ENCODE measurements at regions not wholly inside any gene's neighbourhood (a gene's known extent, or its start where the extent isn't known, plus 50 kb on each side); places are given as distances from the start of the nearest gene placed in this dataset.
"Not testable (repeated sequence)": the region's sequence is repeated elsewhere in the genome, so short reads cannot be mapped to it uniquely, and the experiment has no call there.

DNA sequence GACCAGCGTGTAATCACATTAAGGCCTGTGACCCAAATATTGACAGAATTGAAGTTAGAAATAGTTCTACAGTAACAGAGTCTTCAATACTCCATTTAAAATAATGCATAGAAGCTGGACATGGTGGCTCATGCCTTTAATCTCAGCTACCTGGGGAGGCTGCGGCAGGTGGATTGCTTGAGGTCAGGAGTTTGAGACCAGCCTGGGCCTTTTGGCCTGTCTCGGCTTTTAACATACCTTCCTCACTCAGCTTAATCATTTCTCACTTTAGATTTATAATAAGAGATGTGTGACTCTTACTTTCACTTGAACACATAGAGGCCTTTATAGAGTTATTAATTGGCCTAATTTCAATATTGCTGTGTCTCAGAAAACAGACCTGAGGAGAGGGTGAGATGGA is 454.9 kb downstream of the SPATA31A1 start:
- not testable (repeated sequence) for H3K79me2 ChIP-seq (ENCODE audit: control insufficient read depth, insufficient read depth, low read length, unreplicated experiment); H3K27ac ChIP-seq (ENCODE audit: low read depth, low read length)

GRCh38 chr9:39811615-39812014 is 456.1 kb downstream of the SPATA31A1 start:
- H3K4me3 ChIP-seq (ENCODE audit: low read depth, low read length); H3K4me1 ChIP-seq (ENCODE audit: control insufficient read depth, insufficient read depth, low read length, unreplicated experiment); H3K79me2 ChIP-seq (ENCODE audit: control insufficient read depth, insufficient read depth, low read length, unreplicated experiment); H3K27ac ChIP-seq (ENCODE audit: low read depth, low read length); H3K36me3 ChIP-seq (ENCODE audit: insufficient read depth, low read length); H2AFZ ChIP-seq (ENCODE audit: low read length, unreplicated experiment); H3K27me3 ChIP-seq (ENCODE audit: insufficient read depth, low read length): not testable (repeated sequence)

More for the DNA sequence above, 454.9 kb downstream of the SPATA31A1 start:
- not testable (repeated sequence) for H3K4me3 ChIP-seq (ENCODE audit: low read depth, low read length); H3K36me3 ChIP-seq (ENCODE audit: insufficient read depth, low read length); H3K27me3 ChIP-seq (ENCODE audit: insufficient read depth, low read length); H2AFZ ChIP-seq (ENCODE audit: low read length, unreplicated experiment); H3K4me1 ChIP-seq (ENCODE audit: control insufficient read depth, insufficient read depth, low read length, unreplicated experiment)

DNA sequence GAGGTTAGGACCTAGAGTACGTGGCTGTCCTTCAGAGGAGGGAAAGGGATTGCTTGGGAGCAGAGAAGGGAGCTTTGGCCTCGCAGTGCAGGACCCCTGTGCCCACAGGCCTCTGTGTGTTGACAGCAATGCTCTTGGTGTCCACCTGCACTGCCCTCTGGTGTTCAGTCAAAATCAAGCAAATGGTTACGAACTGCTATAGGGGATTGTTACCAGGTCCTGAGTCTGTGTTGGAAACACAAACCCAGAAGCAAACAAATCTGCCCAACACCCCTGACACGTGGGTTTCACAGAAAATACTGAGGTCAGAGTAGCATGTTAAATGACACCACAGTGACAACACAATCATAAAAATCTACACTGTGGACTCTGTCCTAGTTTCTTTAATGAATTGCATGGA is 473.0 kb downstream of the SPATA31A1 start:
- H3K27ac ChIP-seq (ENCODE audit: low read depth, low read length); H3K4me3 ChIP-seq (ENCODE audit: low read depth, low read length); H3K36me3 ChIP-seq (ENCODE audit: insufficient read depth, low read length); H2AFZ ChIP-seq (ENCODE audit: low read length, unreplicated experiment); H3K27me3 ChIP-seq (ENCODE audit: insufficient read depth, low read length); H3K79me2 ChIP-seq (ENCODE audit: control insufficient read depth, insufficient read depth, low read length, unreplicated experiment); H3K4me1 ChIP-seq (ENCODE audit: control insufficient read depth, insufficient read depth, low read length, unreplicated experiment): not testable (repeated sequence)

Measured in ACC112 (cell line).